NB4 (cell line): ENCODE measurements at regions not wholly inside any gene's neighbourhood (a gene's known extent, or its start where the extent isn't known, plus 50 kb on each side); places are given as distances from the start of the nearest gene placed in this dataset.

Experiments
- MYC ChIP-seq: IDR thresholded peaks from 2 replicates; pipeline ENCODE4 v1.6.1; 2011; ENCODE audit warnings: low read depth, low read length
- POLR2A ChIP-seq: IDR thresholded peaks from 2 replicates; pipeline ENCODE4 v1.6.1; 2011; ENCODE audit warnings: mild to moderate bottlenecking; ENCODE audit not compliant: insufficient read length; ENCODE audit errors: extremely low read depth
- TF ChIP-seq, protein P1 (sequence below): IDR thresholded peaks from one replicate; pipeline ENCODE4 v1.5.1; 2012; ENCODE audit warnings: low read depth, low read length
- TF ChIP-seq, protein P2 (sequence below): IDR thresholded peaks from 2 replicates; pipeline ENCODE4 v1.6.1; 2011; ENCODE audit warnings: low read depth, low read length

DNA sequence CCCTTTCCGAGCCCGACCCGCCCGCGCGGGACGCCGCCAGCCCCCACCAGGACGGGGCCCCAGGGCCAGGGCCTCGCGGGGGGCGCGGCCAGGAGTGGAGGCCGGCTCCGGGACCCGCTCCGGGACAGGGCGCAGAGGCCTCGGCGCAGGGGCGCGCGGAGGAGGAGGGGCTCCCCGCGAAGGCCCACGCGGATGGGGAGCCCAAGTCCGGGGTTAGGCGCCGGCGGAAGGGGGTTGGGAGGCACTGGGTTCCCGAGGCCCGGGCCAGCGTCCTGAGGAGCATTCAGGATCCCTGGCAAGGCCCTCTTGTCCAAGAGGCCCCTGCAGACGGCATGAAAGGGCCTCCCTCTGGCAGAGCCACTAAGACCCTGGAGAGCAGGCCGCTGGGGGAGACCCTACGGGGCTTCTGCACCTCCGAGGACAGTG lies 57.8 kb upstream of the CIBAR2 start:
- TF ChIP-seq, protein P1, sequence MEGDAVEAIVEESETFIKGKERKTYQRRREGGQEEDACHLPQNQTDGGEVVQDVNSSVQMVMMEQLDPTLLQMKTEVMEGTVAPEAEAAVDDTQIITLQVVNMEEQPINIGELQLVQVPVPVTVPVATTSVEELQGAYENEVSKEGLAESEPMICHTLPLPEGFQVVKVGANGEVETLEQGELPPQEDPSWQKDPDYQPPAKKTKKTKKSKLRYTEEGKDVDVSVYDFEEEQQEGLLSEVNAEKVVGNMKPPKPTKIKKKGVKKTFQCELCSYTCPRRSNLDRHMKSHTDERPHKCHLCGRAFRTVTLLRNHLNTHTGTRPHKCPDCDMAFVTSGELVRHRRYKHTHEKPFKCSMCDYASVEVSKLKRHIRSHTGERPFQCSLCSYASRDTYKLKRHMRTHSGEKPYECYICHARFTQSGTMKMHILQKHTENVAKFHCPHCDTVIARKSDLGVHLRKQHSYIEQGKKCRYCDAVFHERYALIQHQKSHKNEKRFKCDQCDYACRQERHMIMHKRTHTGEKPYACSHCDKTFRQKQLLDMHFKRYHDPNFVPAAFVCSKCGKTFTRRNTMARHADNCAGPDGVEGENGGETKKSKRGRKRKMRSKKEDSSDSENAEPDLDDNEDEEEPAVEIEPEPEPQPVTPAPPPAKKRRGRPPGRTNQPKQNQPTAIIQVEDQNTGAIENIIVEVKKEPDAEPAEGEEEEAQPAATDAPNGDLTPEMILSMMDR = no peak
- TF ChIP-seq, protein P2, sequence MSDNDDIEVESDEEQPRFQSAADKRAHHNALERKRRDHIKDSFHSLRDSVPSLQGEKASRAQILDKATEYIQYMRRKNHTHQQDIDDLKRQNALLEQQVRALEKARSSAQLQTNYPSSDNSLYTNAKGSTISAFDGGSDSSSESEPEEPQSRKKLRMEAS = no peak
- TF ChIP-seq POLR2A (no peak), MYC (no peak)
